Keratinocyte (primary cell): ENCODE measurements at regions not wholly inside any gene's neighbourhood (a gene's known extent, or its start where the extent isn't known, plus 50 kb on each side); places are given as distances from the start of the nearest gene placed in this dataset.

Experiments
- DNase-seq: peaks from one replicate; pipeline ENCODE4 v3.0.0-alpha.2; 2011; ENCODE audit warnings: low read depth, missing footprints, low spot score
- FAIRE-seq: peaks from 2 replicates; lab custom pipeline; 2011; peaks lifted over from hg19 to GRCh38; lab: Jason Lieb, UNC
- H2AFZ ChIP-seq: 2 replicates; pipeline ENCODE4 v1.6.0; 2012; ENCODE audit warnings: low read length, control low read depth, inconsistent platforms; ENCODE audit not compliant: control insufficient read depth
- H3K27ac ChIP-seq: 2 replicates; pipeline ENCODE4 v1.5.1; 2011; ENCODE audit warnings: low read length; ENCODE audit not compliant: control insufficient read depth, insufficient read depth
- H3K27me3 ChIP-seq: 3 replicates; pipeline ENCODE4 v1.6.0; 2011; ENCODE audit warnings: low read length; ENCODE audit not compliant: control insufficient read depth, insufficient read depth; ENCODE audit errors: extremely low read depth
- H3K36me3 ChIP-seq, 2 experiments: 2 replicates in 1 of 2; 3 replicates in 1 of 2; pipeline ENCODE4 v1.5.1; 2011; ENCODE audit warnings: low read length in 2 of 2, mild to moderate bottlenecking in 1 of 2; ENCODE audit not compliant: control insufficient read depth in 2 of 2, insufficient read depth in 2 of 2; ENCODE audit errors: extremely low read depth in 1 of 2
- H3K4me1 ChIP-seq: 3 replicates; pipeline ENCODE4 v1.5.1; 2011; ENCODE audit warnings: low read length; ENCODE audit not compliant: control insufficient read depth, insufficient read depth; ENCODE audit errors: extremely low read depth
- H3K4me2 ChIP-seq: 3 replicates; pipeline ENCODE4 v1.6.0; 2011; ENCODE audit warnings: low read depth, low read length; ENCODE audit not compliant: control insufficient read depth, insufficient read depth; ENCODE audit errors: extremely low read depth
- H3K4me3 ChIP-seq, 3 experiments: fragments of 200-600 bp in 1 of 3; sonication (generic) in 1 of 3; 2 replicates in 2 of 3; 3 replicates in 1 of 3; pipeline ENCODE4 v1.5.1; 2011 to 2016; ENCODE audit warnings: low read length in 3 of 3, mild to moderate bottlenecking in 3 of 3, control low read depth in 2 of 3, inconsistent platforms in 1 of 3, low read depth in 1 of 3, mixed read lengths in 1 of 3, mixed run types in 1 of 3, moderate library complexity in 1 of 3; ENCODE audit not compliant: control insufficient read depth in 2 of 3, insufficient read depth in 2 of 3; ENCODE audit errors: extremely low read depth in 1 of 3
- H3K79me2 ChIP-seq: 2 replicates; pipeline ENCODE4 v1.6.0; 2012; ENCODE audit warnings: low read length; ENCODE audit not compliant: control insufficient read depth, insufficient read depth
- H3K9ac ChIP-seq: 3 replicates; pipeline ENCODE4 v1.6.0; 2011; ENCODE audit warnings: low read length; ENCODE audit not compliant: control insufficient read depth, insufficient read depth; ENCODE audit errors: extremely low read depth
- H3K9me1 ChIP-seq: 3 replicates; pipeline ENCODE4 v1.6.0; 2011; ENCODE audit warnings: low read length; ENCODE audit not compliant: control insufficient read depth, insufficient read depth; ENCODE audit errors: extremely low read depth
- H3K9me3 ChIP-seq: 2 replicates; pipeline ENCODE4 v1.5.1; 2012; ENCODE audit warnings: low read depth, low read length; ENCODE audit not compliant: control insufficient read depth
- H4K20me1 ChIP-seq: 3 replicates; pipeline ENCODE4 v1.6.0; 2011; ENCODE audit warnings: low read length; ENCODE audit not compliant: control insufficient read depth, insufficient read depth; ENCODE audit errors: extremely low read depth
- CTCF ChIP-seq, 3 experiments: IDR thresholded peaks in 1 of 3; conservative IDR thresholded peaks in 1 of 3; optimal IDR thresholded peaks in 1 of 3; 2 replicates in 2 of 3; 3 replicates in 1 of 3; pipeline versions ENCODE3 to v1.5.1; 2011; ENCODE audit warnings: low read length in 3 of 3, mild to moderate bottlenecking in 3 of 3, moderate library complexity in 2 of 3, control low read depth in 1 of 3, inconsistent platforms in 1 of 3; ENCODE audit not compliant: insufficient read depth in 2 of 3; ENCODE audit errors: extremely low read depth in 1 of 3
- EZH2 ChIP-seq: IDR thresholded peaks from one replicate; pipeline ENCODE4 v1.6.1; 2012; ENCODE audit warnings: inconsistent platforms, mild to moderate bottlenecking, low read length, moderate library complexity
- dilution Hi-C: fragments of 300-500 bp; cut with MboI; formaldehyde crosslinking; loops from one replicate; pipeline ENCODE4 v1.7.0; 2020; ENCODE audit warnings: low sequenced_read_pairs; ENCODE audit not compliant: extremely low pct_ligation_motif_present

GRCh38 chr18:61086657-61087056, 246.6 kb upstream of the CDH20 start:
- no peaks in the 10 kb centered on the region for H3K4me1 ChIP-seq
- no peaks in the 10 kb centered on the region for H3K36me3 ChIP-seq
- no peak overlapping the region for H3K4me2 ChIP-seq
- DNase-seq = no peak
- dilution Hi-C loops = no loop called here
- H3K4me3 ChIP-seq = no peak overlapping the region
- H3K79me2 ChIP-seq = no peaks in the 10 kb centered on the region
- no peak overlapping the region for H2AFZ ChIP-seq
- no peak for FAIRE-seq
- H3K27ac ChIP-seq = no peak overlapping the region
- H4K20me1 ChIP-seq = no peaks in the 10 kb centered on the region
- TF ChIP-seq CTCF (optimal IDR thresholded peaks at IDR 0.05 in 1 of 3, IDR thresholded peaks at IDR 0.05 in 1 of 3, conservative IDR thresholded peaks at IDR 0.05 in 1 of 3; ENCODE audit: extremely low read depth in 1 of 3, insufficient read depth in 2 of 3, low read length in 3 of 3) (no peak), EZH2 (no peak)
- H3K9me3 ChIP-seq = no peaks in the 10 kb centered on the region
- H3K27me3 ChIP-seq = no peaks in the 10 kb centered on the region
- no peak overlapping the region for H3K9ac ChIP-seq
- H3K9me1 ChIP-seq = no peaks in the 10 kb centered on the region

GRCh38 chr18:61091379-61091778, 241.9 kb upstream of the CDH20 start:
- DNase-seq (no peak), FAIRE-seq (no peak)
- no peaks in the 10 kb centered on the region for H4K20me1 ChIP-seq
- no peak overlapping the region for H3K9ac ChIP-seq
- no peak overlapping the region for H2AFZ ChIP-seq
- TF ChIP-seq CTCF (optimal IDR thresholded peaks at IDR 0.05 in 1 of 3, IDR thresholded peaks at IDR 0.05 in 1 of 3, conservative IDR thresholded peaks at IDR 0.05 in 1 of 3; ENCODE audit: extremely low read depth in 1 of 3, insufficient read depth in 2 of 3, low read length in 3 of 3) = no peak
- no peak for TF ChIP-seq EZH2
- H3K4me3 ChIP-seq = no peak overlapping the region
- dilution Hi-C loops = no loop called here
- H3K4me1 ChIP-seq = no peaks in the 10 kb centered on the region
- H3K79me2 ChIP-seq = no peaks in the 10 kb centered on the region
- no peaks in the 10 kb centered on the region for H3K9me3 ChIP-seq
- no peak overlapping the region for H3K27ac ChIP-seq
- no peaks in the 10 kb centered on the region for H3K27me3 ChIP-seq
- H3K36me3 ChIP-seq = no peaks in the 10 kb centered on the region
- H3K4me2 ChIP-seq = no peak overlapping the region
- no peaks in the 10 kb centered on the region for H3K9me1 ChIP-seq
